C4-2B (cell line): ENCODE measurements at regions not wholly inside any gene's neighbourhood (a gene's known extent, or its start where the extent isn't known, plus 50 kb on each side); places are given as distances from the start of the nearest gene placed in this dataset.

ENCODE experiments used
- H3K27ac ChIP-seq: fragments of 450-650 bp; 2 replicates; pipeline ENCODE4 v1.5.1; 2017
- ZFX ChIP-seq: fragments of 450-650 bp; IDR thresholded peaks from 2 replicates; pipeline ENCODE4 v1.6.1; 2017
- TF ChIP-seq, protein P1 (sequence below): fragments of 450-650 bp; conservative IDR thresholded peaks from 2 replicates; pipeline ENCODE4 v1.5.1; 2017; ENCODE audit warnings: mild to moderate bottlenecking

DNA sequence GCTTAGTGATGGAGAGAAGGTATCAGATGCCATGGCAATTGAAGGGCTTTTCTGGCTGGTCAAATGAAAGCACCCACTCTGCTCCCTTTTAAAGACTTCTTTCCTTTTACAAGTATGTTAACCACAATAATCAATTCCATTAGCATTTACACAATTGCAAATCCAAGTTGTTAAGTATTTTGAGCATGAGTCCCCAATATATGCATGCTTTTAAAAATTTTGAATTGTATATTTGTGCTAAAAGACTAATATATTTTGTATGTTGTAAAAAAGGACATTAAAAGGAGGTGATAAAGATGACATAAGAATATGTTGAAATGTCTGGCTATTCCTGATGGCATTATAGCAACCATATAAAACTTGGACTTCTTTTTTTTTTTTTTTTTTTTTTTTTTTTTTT, 639.9 kb upstream of the CPEB2 start:
- no peak overlapping the region for H3K27ac ChIP-seq
- TF ChIP-seq ZFX, result no peak
- TF ChIP-seq, protein P1, sequence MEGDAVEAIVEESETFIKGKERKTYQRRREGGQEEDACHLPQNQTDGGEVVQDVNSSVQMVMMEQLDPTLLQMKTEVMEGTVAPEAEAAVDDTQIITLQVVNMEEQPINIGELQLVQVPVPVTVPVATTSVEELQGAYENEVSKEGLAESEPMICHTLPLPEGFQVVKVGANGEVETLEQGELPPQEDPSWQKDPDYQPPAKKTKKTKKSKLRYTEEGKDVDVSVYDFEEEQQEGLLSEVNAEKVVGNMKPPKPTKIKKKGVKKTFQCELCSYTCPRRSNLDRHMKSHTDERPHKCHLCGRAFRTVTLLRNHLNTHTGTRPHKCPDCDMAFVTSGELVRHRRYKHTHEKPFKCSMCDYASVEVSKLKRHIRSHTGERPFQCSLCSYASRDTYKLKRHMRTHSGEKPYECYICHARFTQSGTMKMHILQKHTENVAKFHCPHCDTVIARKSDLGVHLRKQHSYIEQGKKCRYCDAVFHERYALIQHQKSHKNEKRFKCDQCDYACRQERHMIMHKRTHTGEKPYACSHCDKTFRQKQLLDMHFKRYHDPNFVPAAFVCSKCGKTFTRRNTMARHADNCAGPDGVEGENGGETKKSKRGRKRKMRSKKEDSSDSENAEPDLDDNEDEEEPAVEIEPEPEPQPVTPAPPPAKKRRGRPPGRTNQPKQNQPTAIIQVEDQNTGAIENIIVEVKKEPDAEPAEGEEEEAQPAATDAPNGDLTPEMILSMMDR, result no peak

DNA sequence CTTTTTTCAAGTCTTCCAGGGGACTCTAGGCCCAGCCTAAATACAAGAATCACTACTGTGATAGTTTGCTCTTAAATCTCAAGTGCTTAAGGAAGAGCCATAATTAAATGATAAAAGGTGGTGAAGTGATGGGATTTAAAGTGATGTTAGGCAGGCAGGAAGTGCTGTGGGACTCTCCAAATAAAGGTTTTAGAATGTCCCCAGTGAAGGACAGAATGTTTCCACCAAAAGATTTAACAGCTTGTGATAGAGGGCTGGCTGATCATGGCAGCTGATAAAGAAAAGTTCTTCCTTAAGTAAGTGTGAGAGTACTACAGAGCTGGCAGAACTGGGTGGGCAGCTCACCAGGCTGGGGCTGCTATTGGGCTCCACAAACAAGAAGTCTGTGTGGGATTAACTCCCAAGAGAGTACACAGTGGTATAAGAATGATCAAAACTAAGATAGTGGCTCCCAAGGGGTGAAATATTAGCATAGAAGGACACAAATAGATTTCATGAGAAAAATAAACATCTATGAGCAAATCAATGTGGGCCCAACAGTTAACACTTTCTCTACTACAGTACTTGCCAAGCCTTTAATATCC, 637.2 kb upstream of the CPEB2 start:
- no peak overlapping the region for H3K27ac ChIP-seq
- no peak for TF ChIP-seq ZFX
- TF ChIP-seq, protein P1, result no peak

DNA sequence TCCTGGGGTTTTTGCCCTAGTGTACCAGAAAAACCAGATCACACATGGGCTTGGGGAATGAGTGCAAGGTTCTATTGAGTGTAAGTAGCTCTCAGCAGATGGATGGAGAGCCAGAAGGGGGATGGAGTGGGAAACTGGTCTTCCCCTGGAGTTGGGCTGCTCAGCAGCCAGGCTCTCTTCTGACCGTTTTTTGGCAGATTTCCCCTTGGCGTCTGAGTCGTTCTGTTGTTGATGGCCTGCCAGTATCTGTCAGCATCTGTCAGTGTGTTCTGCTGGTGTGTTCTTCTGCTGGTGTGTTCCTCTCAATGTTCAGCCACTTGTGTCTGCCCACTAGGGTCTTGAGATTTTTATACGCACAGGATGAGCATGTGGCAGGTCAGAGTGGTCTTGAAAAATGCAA, 633.9 kb upstream of the CPEB2 start:
- H3K27ac ChIP-seq, result no peak overlapping the region
- TF ChIP-seq ZFX, result no peak
- TF ChIP-seq, protein P1, result no peak

DNA sequence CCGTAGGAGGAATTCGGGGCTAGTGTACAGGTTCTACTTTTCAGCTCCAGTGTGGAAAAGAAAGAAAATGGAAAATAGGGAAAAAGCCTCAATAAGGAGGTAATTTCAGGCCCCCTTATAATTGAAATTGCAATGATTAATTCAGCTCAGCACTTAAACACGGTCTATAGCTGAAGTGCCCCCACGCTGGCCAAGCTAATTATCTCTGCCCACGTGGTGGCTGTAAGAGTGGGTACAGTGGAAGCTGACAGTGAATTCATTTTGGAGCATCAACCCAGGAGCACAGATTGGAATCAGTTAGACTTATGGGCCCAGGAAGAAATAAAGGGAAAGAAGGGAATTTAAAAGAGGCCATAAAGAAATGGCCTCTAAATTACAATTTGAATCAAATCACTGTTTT, 631.1 kb upstream of the CPEB2 start:
- TF ChIP-seq, protein P1, result no peak
- no peak for TF ChIP-seq ZFX
- H3K27ac ChIP-seq, result no peak overlapping the region

DNA sequence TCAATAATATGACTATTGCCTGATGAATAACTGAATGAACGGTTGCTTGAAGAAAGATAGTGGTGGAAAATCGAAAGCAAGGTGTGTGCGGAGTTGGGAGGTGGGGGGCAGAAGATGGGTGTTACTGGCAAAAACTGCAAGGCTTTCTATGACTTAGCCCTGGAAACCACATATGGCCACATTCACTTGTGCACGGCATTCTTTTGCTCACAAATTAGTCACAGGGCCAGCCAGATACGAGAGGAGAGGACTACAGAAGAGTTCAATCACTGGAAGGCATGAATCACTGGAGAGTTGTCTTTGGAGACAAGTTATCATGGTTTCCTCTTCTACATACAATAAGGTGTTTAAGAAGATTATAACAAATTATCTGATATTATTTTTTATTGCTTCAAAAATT, 626.5 kb upstream of the CPEB2 start:
- TF ChIP-seq ZFX, result no peak
- TF ChIP-seq, protein P1, result no peak
- no peak overlapping the region for H3K27ac ChIP-seq

DNA sequence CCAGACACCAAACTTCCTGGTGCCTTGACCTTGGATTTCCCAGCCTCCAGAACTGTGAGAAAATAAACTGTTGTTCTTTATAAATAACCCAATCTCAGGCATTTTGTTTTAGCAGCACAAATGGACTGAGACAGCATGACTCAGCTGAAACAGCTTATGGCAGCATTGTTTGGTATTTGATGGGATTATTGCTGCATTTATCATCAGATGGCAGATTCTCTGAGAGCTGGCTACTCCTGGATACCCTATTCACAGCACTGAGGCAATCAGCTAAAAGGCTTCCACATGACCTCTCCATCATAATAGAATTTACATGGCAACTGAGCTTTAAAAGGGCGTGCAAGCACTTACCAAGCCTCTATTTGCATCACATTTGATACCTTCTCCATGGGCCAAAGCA, 623.1 kb upstream of the CPEB2 start:
- no peak for TF ChIP-seq ZFX
- TF ChIP-seq, protein P1, result no peak
- no peak overlapping the region for H3K27ac ChIP-seq

DNA sequence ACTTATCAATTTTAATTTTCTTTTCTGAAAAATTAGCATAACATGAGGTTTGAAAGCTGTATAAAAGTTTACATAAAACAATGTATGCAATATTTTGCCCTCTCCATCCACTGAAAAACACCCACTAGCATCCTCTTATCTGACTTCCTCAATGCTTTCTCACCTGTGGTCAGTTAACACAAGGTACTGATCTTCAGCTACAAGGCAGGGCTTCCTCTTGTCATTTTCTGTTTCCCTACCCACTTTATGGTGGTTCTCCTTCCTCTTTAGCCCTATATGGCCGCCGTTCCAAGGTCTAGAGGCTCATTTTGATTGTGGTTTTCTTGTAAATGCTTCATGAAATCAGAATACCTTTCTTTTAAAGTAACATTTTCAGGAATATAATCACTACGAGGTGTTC, 618.6 kb upstream of the CPEB2 start:
- no peak for TF ChIP-seq ZFX
- TF ChIP-seq, protein P1, result no peak
- no peak overlapping the region for H3K27ac ChIP-seq
